HepG2 (cell line): ENCODE measurements at regions not wholly inside any gene's neighbourhood (a gene's known extent, or its start where the extent isn't known, plus 50 kb on each side); places are given as distances from the start of the nearest gene placed in this dataset.

Source experiments
- ATF1 ChIP-seq: IDR thresholded peaks from 2 replicates; pipeline ENCODE4 v1.6.1; 2016; ENCODE audit warnings: mild to moderate bottlenecking, control low read depth
- CAMTA2 ChIP-seq: sonication (generic); formaldehyde crosslinking; IDR thresholded peaks from 2 replicates; pipeline ENCODE4 v1.4.0; 2020; ENCODE audit warnings: mild to moderate bottlenecking, missing genetic modification reagents, borderline replicate concordance
- KAT8 ChIP-seq: IDR thresholded peaks from 2 replicates; pipeline ENCODE4 v1.6.1; 2016; ENCODE audit warnings: missing genetic modification reagents, missing compliant biosample characterization
- KDM4B ChIP-seq: sonication (generic); formaldehyde crosslinking; IDR thresholded peaks from 2 replicates; pipeline ENCODE4 v1.4.0; 2020; ENCODE audit warnings: missing genetic modification reagents
- KDM5A ChIP-seq: fragments of 200-600 bp; sonication (generic); IDR thresholded peaks from 2 replicates; pipeline ENCODE4 v1.7.0; 2018; ENCODE audit warnings: antibody characterized with exemption, mild to moderate bottlenecking, low read length, borderline replicate concordance
- MEF2D ChIP-seq: sonication (generic); formaldehyde crosslinking; IDR thresholded peaks from 2 replicates; pipeline ENCODE4 v1.5.1; 2020; ENCODE audit warnings: mild to moderate bottlenecking, missing genetic modification reagents
- NFYB ChIP-seq: sonication (generic); formaldehyde crosslinking; IDR thresholded peaks from 2 replicates; pipeline ENCODE4 v1.4.0; 2020; ENCODE audit warnings: missing genetic modification reagents
- POLR2A ChIP-seq, 2 experiments: IDR thresholded peaks; 2 replicates each; pipeline ENCODE4 v1.6.1; 2011; ENCODE audit warnings: low read depth in 2 of 2, low read length in 2 of 2, mild to moderate bottlenecking in 1 of 2, moderate library complexity in 1 of 2; ENCODE audit not compliant: insufficient read depth in 1 of 2
- POLR2AphosphoS5 ChIP-seq: IDR thresholded peaks from 2 replicates; pipeline ENCODE4 v1.6.1; 2012; ENCODE audit warnings: low read depth, low read length
- STAT5B ChIP-seq: sonication (generic); formaldehyde crosslinking; IDR thresholded peaks from 2 replicates; pipeline ENCODE4 v1.4.0; 2020; ENCODE audit warnings: missing genetic modification reagents
- ZSCAN30 ChIP-seq: sonication (generic); formaldehyde crosslinking; IDR thresholded peaks from 2 replicates; pipeline ENCODE4 v1.5.0; 2020; ENCODE audit warnings: mild to moderate bottlenecking, missing genetic modification reagents
- TF ChIP-seq, protein P1 (sequence below): IDR thresholded peaks from 2 replicates; pipeline ENCODE4 v1.6.1; 2016; ENCODE audit warnings: low read depth, control low read depth

DNA sequence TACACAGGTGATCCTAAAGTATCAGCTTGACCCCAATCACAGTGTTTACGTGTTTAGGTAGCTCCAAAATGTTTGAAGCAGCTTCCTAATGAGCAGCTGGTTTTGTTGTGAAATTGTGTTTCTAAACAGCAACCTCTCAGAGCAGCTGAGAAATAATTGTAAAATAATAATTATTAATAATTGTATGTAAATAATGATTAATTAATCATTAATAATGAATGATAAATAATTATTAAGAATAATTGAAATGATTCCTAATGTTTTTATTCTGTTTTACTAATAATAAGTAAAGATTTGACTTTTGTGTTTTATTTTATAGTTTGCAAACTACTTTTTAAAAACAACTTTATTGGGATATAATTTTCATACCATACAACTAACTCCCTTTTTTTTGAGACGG, 182.2 kb downstream of the URB2 start:
- TF ChIP-seq NFYB (CRISPR knock-in tag) = no peak
- TF ChIP-seq POLR2AphosphoS5 = no peak
- no peak for TF ChIP-seq ZSCAN30 (CRISPR knock-in tag)
- no peak for TF ChIP-seq KDM5A
- no peak for TF ChIP-seq ATF1 (CRISPR knock-in tag)
- no peak for TF ChIP-seq CAMTA2 (CRISPR knock-in tag)
- TF ChIP-seq KAT8 (CRISPR knock-in tag) = no peak
- no peak for TF ChIP-seq MEF2D (CRISPR knock-in tag)
- TF ChIP-seq, protein P1, sequence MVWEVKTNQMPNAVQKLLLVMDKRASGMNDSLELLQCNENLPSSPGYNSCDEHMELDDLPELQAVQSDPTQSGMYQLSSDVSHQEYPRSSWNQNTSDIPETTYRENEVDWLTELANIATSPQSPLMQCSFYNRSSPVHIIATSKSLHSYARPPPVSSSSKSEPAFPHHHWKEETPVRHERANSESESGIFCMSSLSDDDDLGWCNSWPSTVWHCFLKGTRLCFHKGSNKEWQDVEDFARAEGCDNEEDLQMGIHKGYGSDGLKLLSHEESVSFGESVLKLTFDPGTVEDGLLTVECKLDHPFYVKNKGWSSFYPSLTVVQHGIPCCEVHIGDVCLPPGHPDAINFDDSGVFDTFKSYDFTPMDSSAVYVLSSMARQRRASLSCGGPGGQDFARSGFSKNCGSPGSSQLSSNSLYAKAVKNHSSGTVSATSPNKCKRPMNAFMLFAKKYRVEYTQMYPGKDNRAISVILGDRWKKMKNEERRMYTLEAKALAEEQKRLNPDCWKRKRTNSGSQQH (CRISPR knock-in tag) = no peak
- no peak for TF ChIP-seq POLR2A (IDR thresholded peaks at IDR 0.05; ENCODE audit: insufficient read depth in 1 of 2, low read depth in 2 of 2, low read length in 2 of 2)
- no peak for TF ChIP-seq STAT5B
- TF ChIP-seq KDM4B = no peak
